BE2C (cell line): ENCODE measurements at regions not wholly inside any gene's neighbourhood (a gene's known extent, or its start where the extent isn't known, plus 50 kb on each side); places are given as distances from the start of the nearest gene placed in this dataset.

Experiments used
- DNase-seq: peaks from one replicate; pipeline ENCODE4 v3.0.0-alpha.2; 2020
- H3K27me3 ChIP-seq: fragments of 250-450 bp; sonication (Bioruptor Pico); 2 replicates; pipeline ENCODE4 v1.5.1; 2020; ENCODE audit warnings: mild to moderate bottlenecking
- H3K36me3 ChIP-seq: fragments of 250-450 bp; sonication (Bioruptor Pico); 2 replicates; pipeline ENCODE4 v1.5.1; 2020; ENCODE audit warnings: mild to moderate bottlenecking
- H3K4me1 ChIP-seq: fragments of 250-450 bp; sonication (Bioruptor Pico); 2 replicates; pipeline ENCODE4 v1.5.1; 2020
- H3K4me3 ChIP-seq: 2 replicates; pipeline ENCODE4 v1.5.1; 2011; ENCODE audit warnings: low read depth, low read length
- H3K9me3 ChIP-seq: fragments of 250-450 bp; sonication (Bioruptor Pico); 2 replicates; pipeline ENCODE4 v1.5.1; 2020
- CTCF ChIP-seq: IDR thresholded peaks from 2 replicates; pipeline ENCODE4 v1.5.1; 2012; ENCODE audit warnings: mild to moderate bottlenecking, low read depth, low read length

GRCh38 chr1:99561952-99562351 lies 84.0 kb upstream of the PALMD start:
- TF ChIP-seq CTCF = no peak
- Histone ChIP-seq H3K36me3 (no peaks in the 10 kb centered on the region), H3K4me1 (no peaks in the 10 kb centered on the region), H3K4me3 (no peak overlapping the region), H3K27me3 (no peaks in the 10 kb centered on the region), H3K9me3 (no peaks in the 10 kb centered on the region)
- DNase-seq = no peak

GRCh38 chr1:99565606-99566289 lies 80.2 kb upstream of the PALMD start:
- TF ChIP-seq CTCF = no peak
- Histone ChIP-seq H3K9me3 (no peaks in the 10 kb centered on the region), H3K4me1 (no peaks in the 10 kb centered on the region), H3K36me3 (no peaks in the 10 kb centered on the region), H3K4me3 (no peak overlapping the region), H3K27me3 (no peaks in the 10 kb centered on the region)
- DNase-seq = no peak

GRCh38 chr1:99566290-99567021 lies 79.5 kb upstream of the PALMD start:
- Histone ChIP-seq H3K4me1 (no peaks in the 10 kb centered on the region), H3K36me3 (no peaks in the 10 kb centered on the region), H3K4me3 (no peak overlapping the region), H3K27me3 (no peaks in the 10 kb centered on the region), H3K9me3 (no peaks in the 10 kb centered on the region)
- no peak for TF ChIP-seq CTCF
- DNase-seq = no peak

GRCh38 chr1:99570486-99571089 lies 75.3 kb upstream of the PALMD start:
- Histone ChIP-seq H3K27me3 (no peaks in the 10 kb centered on the region), H3K4me3 (no peak overlapping the region), H3K36me3 (no peaks in the 10 kb centered on the region), H3K4me1 (no peaks in the 10 kb centered on the region), H3K9me3 (no peaks in the 10 kb centered on the region)
- DNase-seq = no peak
- no peak for TF ChIP-seq CTCF

GRCh38 chr1:99571092-99571734 lies 74.7 kb upstream of the PALMD start:
- H3K27me3 ChIP-seq = no peaks in the 10 kb centered on the region
- no peaks in the 10 kb centered on the region for H3K36me3 ChIP-seq
- no peaks in the 10 kb centered on the region for H3K4me1 ChIP-seq
- no peak overlapping the region for H3K4me3 ChIP-seq
- H3K9me3 ChIP-seq = no peaks in the 10 kb centered on the region
- no peak for DNase-seq
- TF ChIP-seq CTCF = no peak
